Aorta (tissue), 5 donors: ENCODE measurements at regions not wholly inside any gene's neighbourhood (a gene's known extent, or its start where the extent isn't known, plus 50 kb on each side); places are given as distances from the start of the nearest gene placed in this dataset.

Experiments used
- ATAC-seq: fragments of 200-7000 bp; cut with Tn5 transposase; one replicate; pipeline ENCODE4 v1.9.1; 2022; ENCODE audit warnings: moderate library complexity; ENCODE audit not compliant: low FRiP score
- DNase-seq, 2 donors: peaks; one replicate each; pipeline ENCODE4 v3.0.0-alpha.2; 2020
- H3K27ac ChIP-seq, 2 donors: one replicate each; pipeline ENCODE4 v1.5.1; 2013; ENCODE audit warnings: low read length in 2 of 2, mild to moderate bottlenecking in 2 of 2, moderate library complexity in 2 of 2, control low read depth in 1 of 2, inconsistent platforms in 1 of 2, low read depth in 1 of 2
- H3K27me3 ChIP-seq, 2 donors: one replicate each; pipeline ENCODE4 v1.6.1; 2013; ENCODE audit warnings: control low read depth in 1 of 2, low read length in 1 of 2, mild to moderate bottlenecking in 1 of 2, moderate library complexity in 1 of 2; ENCODE audit not compliant: insufficient read depth in 2 of 2, control insufficient read depth in 1 of 2
- H3K36me3 ChIP-seq, 2 donors: one replicate each; pipeline ENCODE4 v1.6.1; 2013; ENCODE audit warnings: control low read depth in 1 of 2, low read length in 1 of 2, mild to moderate bottlenecking in 1 of 2; ENCODE audit not compliant: insufficient read depth in 2 of 2, control insufficient read depth in 1 of 2
- H3K4me1 ChIP-seq, 2 donors: one replicate each; pipeline ENCODE4 v1.6.1; 2013; ENCODE audit warnings: low read length in 2 of 2, control low read depth in 1 of 2, mild to moderate bottlenecking in 1 of 2, moderate library complexity in 1 of 2; ENCODE audit not compliant: insufficient read depth in 2 of 2, control insufficient read depth in 1 of 2
- H3K4me3 ChIP-seq, 2 donors: one replicate each; pipeline ENCODE4 v1.5.1; 2013; ENCODE audit warnings: low read length in 2 of 2, control low read depth in 1 of 2, mild to moderate bottlenecking in 1 of 2
- H3K9me3 ChIP-seq: one replicate; pipeline ENCODE4 v1.6.1; 2013; ENCODE audit warnings: mild to moderate bottlenecking, low read length; ENCODE audit not compliant: control insufficient read depth
- WGBS, 2 donors: extraction: QIAGEN DNeasy Blood & Tissue Kit; methylation state at CpG; one replicate each; pipeline ENCODE4 v1.1.7; 2013; 5-methylcytosine and 5-hydroxymethylcytosine counted together
- intact Hi-C, 2 donors: fragments of 100-400 bp; cut with DNase I; formaldehyde crosslinking; loops; one replicate each; pipeline versions ENCODE4 v1.14.2 to v1.15.0; 2022
- donor health status: healthy with polysubstance abuse.
- donor health status: Bipolar disorder and iron deficiency.
- donor health status: DM: no; HTN: no; CAD: no.
- donor health status: DM: no; HTN: no; CAD: no.
- donor health status: DM: yes; HTN: yes; CAD: no.

- peaks cover 6% of the 10 kb centered on the region for H3K9me3 ChIP-seq
- H3K4me1 ChIP-seq: no peaks in the 10 kb centered on the region
- 63 to 77% methylated on average over 1 of the region's 1 CpG for WGBS, 2 donors
- ATAC-seq (no peak), DNase-seq (no peak)
- intact Hi-C loops: no loop called here
- H3K27me3 ChIP-seq: no peaks in the 10 kb centered on the region
- H3K4me3 ChIP-seq: no peak overlapping the region
- no peak overlapping the region for H3K27ac ChIP-seq
- H3K36me3 ChIP-seq: no peaks in the 10 kb centered on the region
These were observed 56.7 kb upstream of the GUCA2B start for GRCh38 chr1:42096554-42096953.

- 74 to 80% methylated on average over 2 of the region's 2 CpGs for WGBS, 2 donors
- intact Hi-C loops: no loop called here
These were observed 64.0 kb upstream of the GUCA2B start for GRCh38 chr1:42089246-42089645.

GRCh38 chr1:42086146-42086545 lies 67.1 kb upstream of the GUCA2B start:
- H3K9me3 ChIP-seq: peaks cover 4% of the 10 kb centered on the region
- ATAC-seq (no peak), DNase-seq (no peak)
- intact Hi-C loops: no loop called here
- H3K36me3 ChIP-seq: no peaks in the 10 kb centered on the region
- no peak overlapping the region for H3K27ac ChIP-seq
- no peaks in the 10 kb centered on the region for H3K27me3 ChIP-seq
- no peak overlapping the region for H3K4me3 ChIP-seq
- H3K4me1 ChIP-seq: no peaks in the 10 kb centered on the region

More at GRCh38 chr1:42089246-42089645, 64.0 kb upstream of the GUCA2B start:
- Histone ChIP-seq H3K27me3 (no peaks in the 10 kb centered on the region), H3K27ac (no peak overlapping the region), H3K4me3 (no peak overlapping the region), H3K9me3 (peaks cover 11% of the 10 kb centered on the region), H3K4me1 (no peaks in the 10 kb centered on the region), H3K36me3 (no peaks in the 10 kb centered on the region)
- ATAC-seq (no peak), DNase-seq (no peak)

GRCh38 chr1:42085596-42085995 lies 67.6 kb upstream of the GUCA2B start:
- Histone ChIP-seq H3K4me1 (no peaks in the 10 kb centered on the region), H3K27ac (no peak overlapping the region), H3K4me3 (no peak overlapping the region), H3K9me3 (peaks cover 4% of the 10 kb centered on the region), H3K27me3 (no peaks in the 10 kb centered on the region), H3K36me3 (no peaks in the 10 kb centered on the region)
- ATAC-seq (peak; percentile 36), DNase-seq (no peak)
- intact Hi-C loops: no loop called here
- WGBS, 2 donors: 10 to 22% methylated on average over 1 of the region's 1 CpG

- H3K27ac ChIP-seq: no peak overlapping the region
- no peak overlapping the region for H3K4me3 ChIP-seq
- H3K27me3 ChIP-seq: no peaks in the 10 kb centered on the region
- ATAC-seq (no peak), DNase-seq (peak in 1 of 2 donors; percentile 58)
- H3K9me3 ChIP-seq: peaks cover 3% of the 10 kb centered on the region
- intact Hi-C loops: no loop called here
- no peaks in the 10 kb centered on the region for H3K36me3 ChIP-seq
- WGBS, 2 donors: 38 to 46% methylated on average over 2 of the region's 2 CpGs
- H3K4me1 ChIP-seq: no peaks in the 10 kb centered on the region
These were observed 71.7 kb upstream of the GUCA2B start for GRCh38 chr1:42081475-42081874.

GRCh38 chr1:42075179-42075578 lies 78.0 kb upstream of the GUCA2B start:
- Histone ChIP-seq H3K27ac (no peak overlapping the region), H3K4me3 (no peak overlapping the region), H3K36me3 (no peaks in the 10 kb centered on the region), H3K4me1 (no peaks in the 10 kb centered on the region), H3K27me3 (no peaks in the 10 kb centered on the region), H3K9me3 (peaks cover 2% of the 10 kb centered on the region)
- WGBS, 2 donors: 85 to 88% methylated on average over 2 of the region's 2 CpGs
- DNase-seq (no peak), ATAC-seq (no peak)
- intact Hi-C loops: no loop called here

- WGBS, 2 donors: 89 to 95% methylated on average over 2 of the region's 2 CpGs
- no peaks in the 10 kb centered on the region for H3K36me3 ChIP-seq
- intact Hi-C loops: no loop called here
- H3K4me3 ChIP-seq: no peak overlapping the region
- ATAC-seq: no peak
- no peaks in the 10 kb centered on the region for H3K4me1 ChIP-seq
- no peaks in the 10 kb centered on the region for H3K9me3 ChIP-seq
- DNase-seq: no peak
- no peak overlapping the region for H3K27ac ChIP-seq
- no peaks in the 10 kb centered on the region for H3K27me3 ChIP-seq
These were observed 82.2 kb upstream of the GUCA2B start for GRCh38 chr1:42070996-42071395.

GRCh38 chr1:42057800-42058199 lies 95.4 kb upstream of the GUCA2B start:
- Histone ChIP-seq H3K4me3 (no peak overlapping the region), H3K4me1 (no peaks in the 10 kb centered on the region), H3K9me3 (no peaks in the 10 kb centered on the region), H3K36me3 (no peaks in the 10 kb centered on the region), H3K27ac (no peak overlapping the region), H3K27me3 (no peaks in the 10 kb centered on the region)
- WGBS, 2 donors: 96 to 97% methylated on average over 3 of the region's 3 CpGs
- ATAC-seq (no peak), DNase-seq (no peak)
- intact Hi-C loops: no loop called here

GRCh38 chr1:42056460-42056859 lies 96.8 kb upstream of the GUCA2B start:
- H3K36me3 ChIP-seq: no peaks in the 10 kb centered on the region
- no peak for DNase-seq
- no peaks in the 10 kb centered on the region for H3K4me1 ChIP-seq
- no peaks in the 10 kb centered on the region for H3K27me3 ChIP-seq
- no peak overlapping the region for H3K27ac ChIP-seq
- intact Hi-C loops: no loop called here
- H3K4me3 ChIP-seq: no peak overlapping the region
- ATAC-seq: no peak
- H3K9me3 ChIP-seq: peaks cover 1% of the 10 kb centered on the region
